Fibroblast of the aortic adventitia (primary cell): ENCODE measurements at regions not wholly inside any gene's neighbourhood (a gene's known extent, or its start where the extent isn't known, plus 50 kb on each side); places are given as distances from the start of the nearest gene placed in this dataset.
A peak's percentile ranks its signal among the peaks of the same experiment; 100 is the strongest.
"Not testable (repeated sequence)": the region's sequence is repeated elsewhere in the genome, so short reads cannot be mapped to it uniquely, and the experiment has no call there.

Experiments
- DNase-seq: peaks from one replicate; pipeline ENCODE4 v3.0.0-alpha.2; 2010; ENCODE audit warnings: low read depth
- H3K4me3 ChIP-seq: 2 replicates; pipeline ENCODE4 v1.5.1; 2011; ENCODE audit warnings: low read depth, mild to moderate bottlenecking, control low read depth, low read length, moderate library complexity
- TF ChIP-seq, protein P1 (sequence below): IDR thresholded peaks from 2 replicates; pipeline ENCODE4 v1.5.1; 2011; ENCODE audit warnings: mild to moderate bottlenecking, low read length, control low read depth, inconsistent platforms; ENCODE audit not compliant: insufficient read depth

DNA sequence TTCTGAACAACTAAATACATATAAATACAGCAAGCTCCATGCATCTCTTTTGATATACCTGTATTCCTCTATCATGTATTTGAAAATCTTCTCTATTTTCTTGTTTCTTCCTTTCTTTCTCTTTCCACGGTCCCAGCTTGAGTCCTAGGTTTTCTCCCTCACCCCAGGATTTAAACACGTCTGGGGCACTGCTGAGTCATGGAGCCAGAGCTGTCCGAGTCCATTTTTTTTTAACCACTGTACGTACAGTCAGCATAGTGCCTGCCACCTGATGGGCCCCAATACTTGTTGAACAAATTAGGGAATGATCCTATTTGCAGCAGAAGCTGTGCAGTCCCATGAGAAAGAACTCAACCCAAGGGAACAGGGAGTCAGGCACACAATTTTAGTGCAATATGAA lies 158.1 kb downstream of the ATP23 start:
- TF ChIP-seq, protein P1, sequence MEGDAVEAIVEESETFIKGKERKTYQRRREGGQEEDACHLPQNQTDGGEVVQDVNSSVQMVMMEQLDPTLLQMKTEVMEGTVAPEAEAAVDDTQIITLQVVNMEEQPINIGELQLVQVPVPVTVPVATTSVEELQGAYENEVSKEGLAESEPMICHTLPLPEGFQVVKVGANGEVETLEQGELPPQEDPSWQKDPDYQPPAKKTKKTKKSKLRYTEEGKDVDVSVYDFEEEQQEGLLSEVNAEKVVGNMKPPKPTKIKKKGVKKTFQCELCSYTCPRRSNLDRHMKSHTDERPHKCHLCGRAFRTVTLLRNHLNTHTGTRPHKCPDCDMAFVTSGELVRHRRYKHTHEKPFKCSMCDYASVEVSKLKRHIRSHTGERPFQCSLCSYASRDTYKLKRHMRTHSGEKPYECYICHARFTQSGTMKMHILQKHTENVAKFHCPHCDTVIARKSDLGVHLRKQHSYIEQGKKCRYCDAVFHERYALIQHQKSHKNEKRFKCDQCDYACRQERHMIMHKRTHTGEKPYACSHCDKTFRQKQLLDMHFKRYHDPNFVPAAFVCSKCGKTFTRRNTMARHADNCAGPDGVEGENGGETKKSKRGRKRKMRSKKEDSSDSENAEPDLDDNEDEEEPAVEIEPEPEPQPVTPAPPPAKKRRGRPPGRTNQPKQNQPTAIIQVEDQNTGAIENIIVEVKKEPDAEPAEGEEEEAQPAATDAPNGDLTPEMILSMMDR, result no peak
- DNase-seq, result no peak
- no peak overlapping the region for H3K4me3 ChIP-seq

DNA sequence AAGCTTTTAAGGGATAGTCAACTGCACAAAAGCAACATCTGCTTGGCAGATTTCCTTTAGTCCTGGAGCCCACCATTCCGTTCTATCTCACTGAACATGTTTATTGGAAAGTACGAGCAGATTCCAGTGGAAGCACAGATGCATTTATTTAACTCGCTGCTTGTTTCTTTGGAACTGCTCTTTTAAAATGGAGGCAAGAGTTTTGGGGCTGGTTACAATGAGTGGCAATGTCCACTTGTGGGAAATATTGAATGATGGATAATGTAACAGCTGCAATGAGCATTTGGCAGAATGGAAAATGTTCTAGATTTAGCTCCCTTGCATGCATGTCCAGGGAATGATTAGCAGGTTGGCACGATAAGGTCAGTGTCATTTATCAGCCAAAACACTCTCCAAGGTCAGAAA lies 163.0 kb downstream of the ATP23 start:
- TF ChIP-seq, protein P1, result no peak
- no peak for DNase-seq
- no peak overlapping the region for H3K4me3 ChIP-seq

DNA sequence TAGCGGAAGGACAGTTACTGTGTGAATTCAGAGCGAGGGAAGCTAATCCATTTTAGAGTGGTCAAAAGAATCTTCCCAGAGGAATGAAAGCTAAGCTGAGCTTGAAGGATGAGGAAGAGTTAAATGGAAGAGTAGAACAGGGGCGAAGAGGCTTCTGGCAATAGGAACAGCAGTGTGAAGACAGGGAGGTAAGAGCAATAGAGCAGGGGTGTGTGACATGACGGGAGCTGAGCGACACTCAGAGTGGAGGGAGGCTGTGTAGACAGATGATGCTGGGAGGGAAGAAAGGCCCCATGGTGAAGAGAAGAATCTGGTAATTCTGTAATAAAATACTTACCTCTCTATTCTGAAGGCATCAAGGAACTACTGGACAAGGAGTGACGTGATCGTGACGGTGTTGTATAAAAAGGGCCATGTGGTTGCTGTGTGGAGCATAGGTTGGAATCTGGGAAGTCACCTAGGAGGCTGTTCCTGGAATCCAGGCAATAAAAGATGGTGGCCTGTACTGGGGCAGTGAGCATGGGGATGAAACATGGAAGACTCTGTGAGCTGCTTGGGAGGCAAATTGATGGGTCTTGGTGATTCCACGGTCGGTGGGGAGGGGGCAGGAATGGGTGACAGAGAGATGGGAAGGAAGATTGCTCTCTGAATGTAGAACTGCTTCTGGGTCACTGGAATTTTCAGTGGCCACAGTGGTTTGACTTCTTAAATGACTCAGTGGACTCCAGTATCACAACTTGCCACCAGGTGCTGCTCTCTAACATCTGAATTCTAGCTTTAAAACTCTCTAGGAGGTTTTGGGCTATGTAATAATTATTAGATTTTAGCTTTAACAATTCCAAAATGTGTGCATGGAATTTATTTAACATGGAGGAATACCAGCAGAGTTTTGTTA lies 164.1 kb downstream of the ATP23 start:
- peak; percentile 2 for DNase-seq
- TF ChIP-seq, protein P1, result peak; percentile 22
- no peak overlapping the region for H3K4me3 ChIP-seq

DNA sequence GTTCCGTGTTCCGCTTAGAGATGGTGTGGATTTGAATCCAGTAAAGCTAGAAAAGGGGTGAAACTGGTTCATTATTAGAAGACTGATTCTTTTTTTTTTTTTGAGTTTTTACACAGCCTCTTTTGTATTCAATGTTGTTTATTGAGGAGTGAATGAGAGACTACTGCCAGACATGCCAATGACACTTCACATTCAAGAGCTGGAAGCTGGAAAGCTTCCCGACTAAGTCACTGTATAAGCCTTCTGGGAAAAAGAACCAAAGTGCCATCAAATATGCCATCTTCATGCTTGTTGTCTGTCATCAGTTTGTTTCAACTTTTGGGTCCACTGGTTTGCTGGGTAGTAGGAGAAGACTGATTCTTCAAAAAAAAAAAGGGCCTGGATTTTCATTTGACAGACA lies 164.8 kb downstream of the ATP23 start:
- no peak overlapping the region for H3K4me3 ChIP-seq

DNA sequence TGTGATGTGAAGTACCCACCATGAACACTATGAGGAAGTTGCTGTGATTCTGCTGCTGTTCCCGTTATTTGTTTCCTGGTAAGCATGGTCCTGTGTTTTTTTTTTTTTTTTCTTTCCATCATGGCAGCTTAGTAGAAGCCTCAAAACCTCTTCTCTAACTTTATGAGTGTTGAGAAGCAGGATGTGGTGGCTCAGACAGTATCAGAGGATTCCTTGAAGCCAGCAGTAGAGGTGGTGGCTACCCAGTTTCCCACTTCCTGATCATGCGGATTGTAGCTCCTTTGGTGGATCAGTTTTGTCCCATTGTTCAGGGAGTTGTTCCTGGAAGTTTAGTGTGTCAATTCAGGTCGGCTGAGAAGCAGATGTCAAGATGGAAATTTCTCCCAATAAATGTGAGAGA lies 175.8 kb downstream of the ATP23 start:
- DNase-seq, result no peak
- TF ChIP-seq, protein P1, result no peak
- no peak overlapping the region for H3K4me3 ChIP-seq

More for the DNA sequence above, 164.8 kb downstream of the ATP23 start:
- TF ChIP-seq, protein P1, result no peak
- no peak for DNase-seq

DNA sequence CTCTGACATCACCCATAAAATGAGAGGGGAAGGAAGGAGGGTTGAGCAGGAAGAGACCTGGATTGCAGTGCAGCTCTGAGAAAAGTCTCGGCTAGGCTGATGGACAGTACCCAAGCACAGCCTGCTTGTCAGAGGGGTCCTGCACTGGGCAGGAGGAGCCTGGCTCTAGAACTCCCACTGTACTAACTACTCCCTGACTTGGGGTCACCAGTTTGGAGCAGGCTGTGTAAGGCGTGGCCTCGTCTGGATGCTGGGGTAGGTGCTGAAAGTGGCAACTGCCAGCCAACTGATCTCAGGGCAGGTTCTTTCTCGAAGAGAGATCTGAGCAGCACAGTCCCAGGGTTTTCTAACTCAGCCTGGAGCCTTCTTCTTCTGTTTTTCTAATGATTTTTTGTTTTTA lies 176.3 kb downstream of the ATP23 start:
- H3K4me3 ChIP-seq, result no peak overlapping the region
- TF ChIP-seq, protein P1, result no peak
- DNase-seq, result no peak

DNA sequence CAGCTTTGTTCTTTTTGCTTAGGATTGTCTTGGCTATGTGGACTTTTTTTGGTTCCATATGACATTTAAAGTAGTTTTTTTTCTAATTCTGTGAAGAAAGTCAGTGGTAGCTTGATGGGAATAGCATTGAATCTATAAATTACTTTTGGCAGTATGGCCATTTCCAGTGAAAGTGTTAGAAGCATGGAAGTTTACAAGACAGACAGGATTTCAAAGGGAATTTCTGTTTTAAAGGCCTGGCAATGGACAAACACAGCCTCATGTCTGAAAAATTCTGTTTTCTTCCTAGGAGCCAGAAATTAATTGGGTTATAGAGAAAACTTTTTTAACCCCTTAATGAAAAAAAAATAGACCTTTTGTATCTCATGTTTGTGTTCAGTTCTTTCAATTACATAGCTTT lies 184.4 kb downstream of the ATP23 start:
- H3K4me3 ChIP-seq, result not testable (repeated sequence)

More for the DNA sequence above, 184.4 kb downstream of the ATP23 start:
- DNase-seq, result not testable (repeated sequence)
